ENCODE measurements at regions not wholly inside any gene's neighbourhood (a gene's known extent, or its start where the extent isn't known, plus 50 kb on each side); places are given as distances from the start of the nearest gene placed in this dataset.

DNA sequence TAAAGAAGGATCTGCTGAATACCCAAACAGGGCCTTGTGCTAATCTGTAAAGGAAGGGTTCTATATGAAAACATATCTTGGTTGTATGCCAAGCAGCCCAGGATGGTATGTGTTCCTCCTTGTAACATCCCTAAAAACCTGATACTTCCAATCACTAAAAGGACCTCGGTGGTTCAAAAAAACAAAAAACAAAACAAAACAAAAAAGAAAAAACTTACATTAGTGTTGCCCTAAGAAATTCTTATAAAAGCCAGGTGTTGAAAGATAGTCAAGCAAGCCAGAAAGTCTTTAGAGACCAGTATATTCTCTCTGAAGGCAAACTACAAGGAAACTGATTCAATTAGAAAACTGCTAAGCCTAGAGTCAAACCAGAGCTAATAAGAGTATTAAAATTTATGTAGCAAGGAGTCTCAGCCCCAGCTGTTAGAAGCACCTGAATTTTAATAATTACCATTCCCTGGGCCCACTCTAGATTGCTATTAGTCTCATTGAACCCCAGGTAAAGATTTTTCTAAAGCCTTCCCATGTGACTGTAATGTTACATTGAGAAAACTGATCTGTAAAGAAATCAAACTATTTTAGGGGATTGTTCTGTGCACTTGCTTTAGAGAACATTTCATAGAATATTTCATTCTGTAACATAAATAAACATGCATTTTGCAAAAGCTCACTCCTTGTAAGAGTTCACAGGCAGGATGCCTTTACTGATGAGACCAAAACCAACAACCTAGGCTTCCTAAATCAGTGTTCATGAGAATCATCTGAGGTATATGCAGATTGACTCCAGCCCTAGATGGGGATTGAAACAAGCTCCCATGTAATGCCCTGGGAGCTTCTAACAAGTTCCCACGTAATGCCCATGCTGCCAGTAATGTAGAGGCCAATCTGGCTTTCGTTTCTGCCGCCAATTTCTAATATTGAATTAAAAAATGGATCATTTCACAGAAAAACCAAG, 95.2 kb upstream of the BTN3A2 start:
- H3K9me3 ChIP-seq (ENCODE audit: insufficient read depth, low read length, severe bottlenecking): no peaks in the 10 kb centered on the region
- peak; percentile 15 for ATAC-seq (ENCODE audit: insufficient read depth, low read depth)
- H3K27ac ChIP-seq (ENCODE audit: low read length): peak overlapping the region; percentile 99

DNA sequence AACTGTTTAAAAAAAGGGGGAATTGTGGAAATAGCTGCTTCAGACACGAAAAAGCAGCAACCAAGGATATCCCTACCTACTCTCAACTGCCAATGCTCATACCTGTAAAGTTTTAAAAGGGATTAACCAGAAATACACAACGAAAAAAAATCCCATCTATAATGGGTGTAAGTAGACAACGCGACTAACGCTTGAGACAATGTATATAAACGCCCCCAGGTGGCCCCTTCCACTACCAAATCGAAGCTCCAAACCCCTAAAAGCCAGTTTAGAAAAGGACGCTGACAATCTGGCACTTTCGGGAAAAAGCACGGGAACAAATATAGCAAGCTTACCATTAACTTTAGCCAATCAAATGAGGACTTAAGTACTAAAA, 94.5 kb upstream of the BTN3A2 start:
- H4K20me1 ChIP-seq (ENCODE audit: insufficient read depth, low read length): peaks cover 4% of the 10 kb centered on the region
- H3K4me2 ChIP-seq (ENCODE audit: insufficient read depth, low read length): peak overlapping the region; percentile 74
- peaks cover 33% of the 10 kb centered on the region for H3K4me1 ChIP-seq (ENCODE audit: insufficient read depth, low read length)
- peak overlapping the region; percentile 83 for H3K4me3 ChIP-seq (ENCODE audit: low read depth in 1 of 2, low read length in 2 of 2)
- H3K27ac ChIP-seq (ENCODE audit: low read length): peak overlapping the region; percentile 99
- H2AFZ ChIP-seq (ENCODE audit: low read depth, low read length): no peak overlapping the region
- peak overlapping the region; percentile 99 for H3K9ac ChIP-seq (ENCODE audit: low read depth, low read length)
- no peaks in the 10 kb centered on the region for H3K9me3 ChIP-seq (ENCODE audit: insufficient read depth, low read length, severe bottlenecking)
- peaks cover 4% of the 10 kb centered on the region; the same call in 1 of the 2 replicates for H3K36me3 ChIP-seq (ENCODE audit: insufficient read depth, low read length)
- ATAC-seq (ENCODE audit: insufficient read depth, low read depth): peak; percentile 2; the same call in 1 of the 3 replicates
- DNase-seq: peak; percentile 55
- H3K79me2 ChIP-seq (ENCODE audit: insufficient read depth, low read length): peaks cover 42% of the 10 kb centered on the region
- no peaks in the 10 kb centered on the region for H3K27me3 ChIP-seq (ENCODE audit: insufficient read depth, low read length, poor library complexity)
- TF ChIP-seq, protein P1, sequence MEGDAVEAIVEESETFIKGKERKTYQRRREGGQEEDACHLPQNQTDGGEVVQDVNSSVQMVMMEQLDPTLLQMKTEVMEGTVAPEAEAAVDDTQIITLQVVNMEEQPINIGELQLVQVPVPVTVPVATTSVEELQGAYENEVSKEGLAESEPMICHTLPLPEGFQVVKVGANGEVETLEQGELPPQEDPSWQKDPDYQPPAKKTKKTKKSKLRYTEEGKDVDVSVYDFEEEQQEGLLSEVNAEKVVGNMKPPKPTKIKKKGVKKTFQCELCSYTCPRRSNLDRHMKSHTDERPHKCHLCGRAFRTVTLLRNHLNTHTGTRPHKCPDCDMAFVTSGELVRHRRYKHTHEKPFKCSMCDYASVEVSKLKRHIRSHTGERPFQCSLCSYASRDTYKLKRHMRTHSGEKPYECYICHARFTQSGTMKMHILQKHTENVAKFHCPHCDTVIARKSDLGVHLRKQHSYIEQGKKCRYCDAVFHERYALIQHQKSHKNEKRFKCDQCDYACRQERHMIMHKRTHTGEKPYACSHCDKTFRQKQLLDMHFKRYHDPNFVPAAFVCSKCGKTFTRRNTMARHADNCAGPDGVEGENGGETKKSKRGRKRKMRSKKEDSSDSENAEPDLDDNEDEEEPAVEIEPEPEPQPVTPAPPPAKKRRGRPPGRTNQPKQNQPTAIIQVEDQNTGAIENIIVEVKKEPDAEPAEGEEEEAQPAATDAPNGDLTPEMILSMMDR (IDR thresholded peaks at IDR 0.05; ENCODE audit: borderline replicate concordance, extremely low read depth, low read length, poor library complexity, severe bottlenecking): peak; percentile 14
- TF ChIP-seq EZH2 (IDR thresholded peaks at IDR 0.05; ENCODE audit: borderline replicate concordance, low read depth, low read length, severe bottlenecking): no peak

More for the DNA sequence above, 95.2 kb upstream of the BTN3A2 start:
- peaks cover 4% of the 10 kb centered on the region for H4K20me1 ChIP-seq (ENCODE audit: insufficient read depth, low read length)
- peak overlapping the region; percentile 74 for H3K4me2 ChIP-seq (ENCODE audit: insufficient read depth, low read length)
- no peak overlapping the region for H2AFZ ChIP-seq (ENCODE audit: low read depth, low read length)
- peaks cover 4% of the 10 kb centered on the region; the same call in 1 of the 2 replicates for H3K36me3 ChIP-seq (ENCODE audit: insufficient read depth, low read length)
- DNase-seq: peak; percentile 48
- no peak for TF ChIP-seq EZH2 (IDR thresholded peaks at IDR 0.05; ENCODE audit: borderline replicate concordance, low read depth, low read length, severe bottlenecking)
- TF ChIP-seq, protein P1 (IDR thresholded peaks at IDR 0.05; ENCODE audit: borderline replicate concordance, extremely low read depth, low read length, poor library complexity, severe bottlenecking): no peak
- peak overlapping the region; percentile 83 for H3K4me3 ChIP-seq (ENCODE audit: low read depth in 1 of 2, low read length in 2 of 2)
- H3K4me1 ChIP-seq (ENCODE audit: insufficient read depth, low read length): peaks cover 26% of the 10 kb centered on the region
- peak overlapping the region; percentile 99 for H3K9ac ChIP-seq (ENCODE audit: low read depth, low read length)
- no peaks in the 10 kb centered on the region for H3K27me3 ChIP-seq (ENCODE audit: insufficient read depth, low read length, poor library complexity)
- peaks cover 42% of the 10 kb centered on the region for H3K79me2 ChIP-seq (ENCODE audit: insufficient read depth, low read length)

DNA sequence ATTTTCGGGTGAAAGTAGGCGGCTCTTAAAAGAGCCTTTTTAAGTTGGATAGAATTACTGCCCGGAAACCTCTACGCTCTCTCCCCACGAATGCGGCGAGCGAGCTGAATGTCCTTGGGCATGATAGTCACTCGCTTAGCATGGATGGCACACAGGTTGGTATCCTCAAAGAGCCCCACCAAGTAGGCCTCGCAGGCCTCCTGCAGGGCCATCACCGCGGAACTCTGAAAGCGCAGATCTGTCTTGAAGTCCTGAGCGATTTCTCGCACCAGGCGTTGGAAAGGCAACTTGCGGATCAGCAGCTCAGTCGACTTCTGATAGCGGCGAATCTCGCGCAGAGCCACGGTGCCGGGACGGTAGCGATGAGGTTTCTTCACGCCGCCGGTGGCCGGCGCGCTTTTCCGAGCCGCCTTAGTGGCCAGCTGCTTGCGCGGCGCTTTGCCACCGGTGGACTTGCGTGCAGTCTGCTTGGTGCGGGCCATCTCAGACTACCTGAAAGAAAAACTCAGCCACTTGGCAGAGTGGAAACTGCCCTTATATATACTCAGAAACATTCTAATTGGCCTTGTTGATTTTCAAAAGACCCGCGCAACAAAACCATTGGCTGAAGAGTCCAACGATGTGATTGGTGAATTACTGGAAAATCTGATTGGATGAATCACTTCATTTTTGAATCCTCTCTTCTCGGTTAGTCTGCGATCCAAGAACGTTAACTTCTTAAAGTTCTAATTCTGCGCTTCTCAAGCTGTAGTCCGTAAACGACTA, 93.9 kb upstream of the BTN3A2 start:
- H3K9me3 ChIP-seq (ENCODE audit: insufficient read depth, low read length, severe bottlenecking): no peaks in the 10 kb centered on the region
- peaks cover 4% of the 10 kb centered on the region; the same call in 1 of the 2 replicates for H3K36me3 ChIP-seq (ENCODE audit: insufficient read depth, low read length)
- TF ChIP-seq EZH2 (IDR thresholded peaks at IDR 0.05; ENCODE audit: borderline replicate concordance, low read depth, low read length, severe bottlenecking): no peak
- TF ChIP-seq, protein P1 (IDR thresholded peaks at IDR 0.05; ENCODE audit: borderline replicate concordance, extremely low read depth, low read length, poor library complexity, severe bottlenecking): no peak
- peaks cover 4% of the 10 kb centered on the region for H4K20me1 ChIP-seq (ENCODE audit: insufficient read depth, low read length)
- peak overlapping the region; percentile 99 for H3K27ac ChIP-seq (ENCODE audit: low read length)
- peak overlapping the region; percentile 99 for H3K9ac ChIP-seq (ENCODE audit: low read depth, low read length)
- H2AFZ ChIP-seq (ENCODE audit: low read depth, low read length): no peak overlapping the region
- H3K4me1 ChIP-seq (ENCODE audit: insufficient read depth, low read length): peaks cover 39% of the 10 kb centered on the region
- H3K4me3 ChIP-seq (ENCODE audit: low read depth in 1 of 2, low read length in 2 of 2): peak overlapping the region; percentile 83
- H3K27me3 ChIP-seq (ENCODE audit: insufficient read depth, low read length, poor library complexity): no peaks in the 10 kb centered on the region
- ATAC-seq (ENCODE audit: insufficient read depth, low read depth) (peak; percentile 53), DNase-seq (peak; percentile 92)
- peak overlapping the region; percentile 74 for H3K4me2 ChIP-seq (ENCODE audit: insufficient read depth, low read length)
- H3K79me2 ChIP-seq (ENCODE audit: insufficient read depth, low read length): peaks cover 44% of the 10 kb centered on the region
